Peyer's patch (tissue), 4 donors: ENCODE measurements at regions not wholly inside any gene's neighbourhood (a gene's known extent, or its start where the extent isn't known, plus 50 kb on each side); places are given as distances from the start of the nearest gene placed in this dataset.

Experiments
- DNase-seq, 3 donors: peaks; one replicate each; pipeline ENCODE4 v3.0.0-alpha.2; 2017 to 2019
- H3K27ac ChIP-seq, 4 donors: fragments of 200-600 bp; sonication (generic); one replicate each; pipeline ENCODE4 v1.5.1; 2016 to 2019
- H3K27me3 ChIP-seq, 2 donors: fragments of 200-600 bp; sonication (generic); one replicate each; pipeline ENCODE4 v1.5.1; 2019
- H3K36me3 ChIP-seq, 3 donors: fragments of 200-600 bp; sonication (generic); one replicate each; pipeline ENCODE4 v1.5.1; 2016 to 2019
- H3K4me1 ChIP-seq, 4 donors: fragments of 200-600 bp; sonication (generic); one replicate each; pipeline ENCODE4 v1.5.1; 2016 to 2019
- H3K4me3 ChIP-seq, 4 donors: fragments of 200-600 bp; sonication (generic); 1 replicate in 3 of 4; 2 replicates in 1 of 4; pipeline ENCODE4 v1.5.1; 2016 to 2019; ENCODE audit warnings: mild to moderate bottlenecking in 1 of 4
- H3K9me3 ChIP-seq, 4 donors: fragments of 200-600 bp; sonication (generic); one replicate each; pipeline ENCODE4 v1.5.1; 2016 to 2019; ENCODE audit warnings: mild to moderate bottlenecking in 1 of 4
- CTCF ChIP-seq, 6 experiments: fragments of 450-650 bp in 4 of 6; fragments of 200-600 bp in 2 of 6; sonication (generic) in 1 of 6; IDR thresholded peaks; one replicate each; pipeline ENCODE4 v1.5.1; 2017 to 2019; ENCODE audit warnings: antibody characterized with exemption in 6 of 6, mild to moderate bottlenecking in 3 of 6, moderate library complexity in 1 of 6
- POLR2A ChIP-seq, 2 donors: fragments of 450-650 bp; IDR thresholded peaks; one replicate each; pipeline ENCODE4 v1.5.1; 2017; ENCODE audit warnings: antibody characterized with exemption in 2 of 2, mild to moderate bottlenecking in 2 of 2, moderate library complexity in 2 of 2

GRCh38 chr4:123216543-123216942, 180.1 kb upstream of the SPRY1 start:
- DNase-seq = no peak
- TF ChIP-seq POLR2A (IDR thresholded peaks at IDR 0.05) (no peak), CTCF (IDR thresholded peaks at IDR 0.05) (no peak)
- H3K4me3 ChIP-seq = no peak overlapping the region
- no peaks in the 10 kb centered on the region for H3K27me3 ChIP-seq
- no peaks in the 10 kb centered on the region for H3K4me1 ChIP-seq
- no peaks in the 10 kb centered on the region for H3K36me3 ChIP-seq
- H3K9me3 ChIP-seq = no peaks in the 10 kb centered on the region
- no peak overlapping the region for H3K27ac ChIP-seq

GRCh38 chr4:123216946-123217345, 179.6 kb upstream of the SPRY1 start:
- Histone ChIP-seq H3K36me3 (no peaks in the 10 kb centered on the region), H3K4me1 (no peaks in the 10 kb centered on the region), H3K4me3 (no peak overlapping the region), H3K27ac (no peak overlapping the region), H3K9me3 (no peaks in the 10 kb centered on the region), H3K27me3 (no peaks in the 10 kb centered on the region)
- TF ChIP-seq POLR2A (IDR thresholded peaks at IDR 0.05) (no peak), CTCF (IDR thresholded peaks at IDR 0.05) (no peak)
- DNase-seq = no peak

GRCh38 chr4:123217664-123218063, 178.9 kb upstream of the SPRY1 start:
- no peak for TF ChIP-seq CTCF (IDR thresholded peaks at IDR 0.05)
- TF ChIP-seq POLR2A (IDR thresholded peaks at IDR 0.05) = no peak
- no peak for DNase-seq
- H3K9me3 ChIP-seq = no peaks in the 10 kb centered on the region
- H3K4me3 ChIP-seq = no peak overlapping the region
- H3K4me1 ChIP-seq = no peaks in the 10 kb centered on the region
- H3K36me3 ChIP-seq = no peaks in the 10 kb centered on the region
- no peaks in the 10 kb centered on the region for H3K27me3 ChIP-seq
- no peak overlapping the region for H3K27ac ChIP-seq

- Histone ChIP-seq H3K4me1 (no peaks in the 10 kb centered on the region), H3K9me3 (no peaks in the 10 kb centered on the region), H3K4me3 (no peak overlapping the region), H3K36me3 (no peaks in the 10 kb centered on the region), H3K27ac (no peak overlapping the region), H3K27me3 (no peaks in the 10 kb centered on the region)
- TF ChIP-seq POLR2A (IDR thresholded peaks at IDR 0.05) (no peak), CTCF (IDR thresholded peaks at IDR 0.05) (no peak)
- DNase-seq = no peak
Observed at GRCh38 chr4:123218981-123219380, 177.6 kb upstream of the SPRY1 start.

GRCh38 chr4:123229286-123229685, 167.3 kb upstream of the SPRY1 start:
- no peaks in the 10 kb centered on the region for H3K27me3 ChIP-seq
- H3K4me1 ChIP-seq = no peaks in the 10 kb centered on the region
- no peaks in the 10 kb centered on the region for H3K9me3 ChIP-seq
- no peaks in the 10 kb centered on the region for H3K36me3 ChIP-seq
- no peak overlapping the region for H3K27ac ChIP-seq
- DNase-seq = no peak
- H3K4me3 ChIP-seq = no peak overlapping the region
- TF ChIP-seq POLR2A (IDR thresholded peaks at IDR 0.05) (no peak), CTCF (IDR thresholded peaks at IDR 0.05) (no peak)

- TF ChIP-seq CTCF (IDR thresholded peaks at IDR 0.05) (no peak), POLR2A (IDR thresholded peaks at IDR 0.05) (no peak)
- H3K27ac ChIP-seq = no peak overlapping the region
- H3K9me3 ChIP-seq = no peaks in the 10 kb centered on the region
- H3K4me1 ChIP-seq = no peaks in the 10 kb centered on the region
- H3K36me3 ChIP-seq = no peaks in the 10 kb centered on the region
- H3K27me3 ChIP-seq = no peaks in the 10 kb centered on the region
- H3K4me3 ChIP-seq = no peak overlapping the region
- DNase-seq = no peak
Observed at GRCh38 chr4:123230061-123230460, 166.5 kb upstream of the SPRY1 start.
